PC-3 (cell line): ENCODE measurements at regions not wholly inside any gene's neighbourhood (a gene's known extent, or its start where the extent isn't known, plus 50 kb on each side); places are given as distances from the start of the nearest gene placed in this dataset.

Source experiments
- ATAC-seq: fragments of 200-7000 bp; cut with Tn5 transposase; 2 replicates; pipeline ENCODE4 v1.9.1; 2020; ENCODE audit warnings: mild to moderate bottlenecking, moderate library complexity
- BruUV-seq: library from RNA; stranded (reverse); fragments of 400-500 nt; replicated peaks from 2 replicates; lab custom pipeline; 2021; lab: Mats Ljungman, UMichigan
- CTCF ChIA-PET: fragments of 300-600 bp; sonication (Branson Sonifier 250); formaldehyde crosslinking; loops from one replicate; lab custom pipeline; 2022; ENCODE audit warnings: antibody characterized with exemption; lab: Charles Lee
- POLR2A ChIA-PET: fragments of 300-600 bp; sonication (Branson Sonifier 250); formaldehyde crosslinking; loops from one replicate; lab custom pipeline; 2022; ENCODE audit warnings: antibody characterized with exemption; ENCODE audit not compliant: unreplicated experiment; lab: Charles Lee
- DNase-seq: peaks from one replicate; pipeline ENCODE4 v3.0.0-alpha.2; 2015
- H2AFZ ChIP-seq: fragments of 300-600 bp; sonication (generic); 2 replicates; pipeline ENCODE4 v1.6.0; 2016; ENCODE audit warnings: antibody characterized with exemption, low read length
- H3F3A ChIP-seq: fragments of 300-600 bp; sonication (generic); one replicate; pipeline ENCODE4 v1.6.0; 2017; ENCODE audit warnings: antibody characterized with exemption, low read length, control low read depth, mild to moderate bottlenecking; ENCODE audit not compliant: unreplicated experiment
- H3K27ac ChIP-seq: fragments of 300-600 bp; sonication (generic); 2 replicates; pipeline ENCODE4 v1.5.1; 2016; ENCODE audit warnings: mild to moderate bottlenecking, low read length
- H3K27me3 ChIP-seq: fragments of 300-600 bp; sonication (generic); 2 replicates; pipeline ENCODE4 v1.6.1; 2016; ENCODE audit warnings: low read length, mixed read lengths
- H3K36me3 ChIP-seq: fragments of 300-600 bp; sonication (generic); 2 replicates; pipeline ENCODE4 v1.6.1; 2016; ENCODE audit warnings: low read depth, mixed run types, low read length, mixed read lengths
- H3K4me1 ChIP-seq: fragments of 300-600 bp; sonication (generic); 2 replicates; pipeline ENCODE4 v1.5.1; 2016; ENCODE audit warnings: low read length; ENCODE audit not compliant: insufficient read depth
- H3K4me2 ChIP-seq: fragments of 300-600 bp; sonication (generic); 2 replicates; pipeline ENCODE4 v1.6.0; 2016; ENCODE audit warnings: low read length
- H3K4me3 ChIP-seq: fragments of 300-600 bp; sonication (generic); 2 replicates; pipeline ENCODE4 v1.5.1; 2016; ENCODE audit warnings: mild to moderate bottlenecking, low read length, mixed read lengths
- H3K79me2 ChIP-seq: fragments of 300-600 bp; sonication (generic); 2 replicates; pipeline ENCODE4 v1.6.1; 2017; ENCODE audit warnings: low read length, mixed read lengths
- H3K9ac ChIP-seq: fragments of 300-600 bp; sonication (generic); 2 replicates; pipeline ENCODE4 v1.6.0; 2016; ENCODE audit warnings: mild to moderate bottlenecking, low read length
- H3K9me2 ChIP-seq: fragments of 300-600 bp; sonication (generic); replicated peaks from 2 replicates; pipeline ENCODE4 v1.6.1; 2016; ENCODE audit warnings: mixed run types, low read length, mixed read lengths
- H3K9me3 ChIP-seq: fragments of 300-600 bp; sonication (generic); 2 replicates; pipeline ENCODE4 v1.6.1; 2016; ENCODE audit warnings: low read length, mixed read lengths
- H4K20me1 ChIP-seq: fragments of 300-600 bp; sonication (generic); 2 replicates; pipeline ENCODE4 v1.6.1; 2016; ENCODE audit warnings: low read length, mixed read lengths
- CTCF ChIP-seq: fragments of 300-600 bp; sonication (generic); conservative IDR thresholded peaks from 2 replicates; pipeline ENCODE4 v1.5.1; 2017; ENCODE audit warnings: antibody characterized with exemption, low read depth, mild to moderate bottlenecking, low read length
- EZH2 ChIP-seq: fragments of 300-600 bp; sonication (generic); IDR thresholded peaks from one replicate; pipeline ENCODE4 v1.6.1; 2017; ENCODE audit warnings: antibody characterized with exemption, mild to moderate bottlenecking, low read length; ENCODE audit not compliant: unreplicated experiment
- EZH2phosphoT487 ChIP-seq: fragments of 300-600 bp; sonication (generic); IDR thresholded peaks from 2 replicates; pipeline ENCODE4 v1.6.1; 2018; ENCODE audit warnings: mild to moderate bottlenecking, antibody characterized with exemption, low read length, borderline replicate concordance
- intact Hi-C: fragments of 100-400 bp; cut with micrococcal nuclease; formaldehyde crosslinking; loops from 2 replicates; pipeline ENCODE4 v1.9.0; 2023

GRCh38 chr4:96150466-96150865 is 310.6 kb downstream of the PDHA2 start:
- Histone ChIP-seq H3K4me3 (no peak overlapping the region), H3K27ac (no peak overlapping the region), H3K4me1 (no peaks in the 10 kb centered on the region), H3K27me3 (no peaks in the 10 kb centered on the region), H3K9me3 (no peaks in the 10 kb centered on the region), H4K20me1 (no peaks in the 10 kb centered on the region), H2AFZ (no peak overlapping the region), H3K9me2 (no peaks in the 10 kb centered on the region), H3K9ac (no peak overlapping the region), H3K4me2 (no peak overlapping the region), H3K36me3 (no peaks in the 10 kb centered on the region), H3F3A (no peaks in the 10 kb centered on the region), H3K79me2 (no peaks in the 10 kb centered on the region)
- ATAC-seq (no peak), DNase-seq (no peak)
- no peak for TF ChIP-seq CTCF
- no peak for TF ChIP-seq EZH2
- TF ChIP-seq EZH2phosphoT487: no peak
- POLR2A ChIA-PET: no interaction called here
- no TSS peak for BruUV-seq
- CTCF ChIA-PET: no interaction called here
- intact Hi-C loops: no loop called here

GRCh38 chr4:96152824-96153223 is 312.9 kb downstream of the PDHA2 start:
- no peaks in the 10 kb centered on the region for H3K36me3 ChIP-seq
- no peaks in the 10 kb centered on the region for H3K4me1 ChIP-seq
- no peaks in the 10 kb centered on the region for H3F3A ChIP-seq
- DNase-seq (no peak), ATAC-seq (no peak)
- BruUV-seq: no TSS peak
- H3K9me2 ChIP-seq: no peaks in the 10 kb centered on the region
- H3K4me2 ChIP-seq: no peak overlapping the region
- TF ChIP-seq CTCF (no peak), EZH2phosphoT487 (no peak), EZH2 (no peak)
- H4K20me1 ChIP-seq: no peaks in the 10 kb centered on the region
- intact Hi-C loops: no loop called here
- CTCF ChIA-PET: no interaction called here
- no peak overlapping the region for H3K9ac ChIP-seq
- H3K4me3 ChIP-seq: no peak overlapping the region
- POLR2A ChIA-PET: no interaction called here
- no peaks in the 10 kb centered on the region for H3K27me3 ChIP-seq
- H3K79me2 ChIP-seq: no peaks in the 10 kb centered on the region
- no peak overlapping the region for H2AFZ ChIP-seq
- H3K27ac ChIP-seq: no peak overlapping the region
- H3K9me3 ChIP-seq: no peaks in the 10 kb centered on the region

DNA sequence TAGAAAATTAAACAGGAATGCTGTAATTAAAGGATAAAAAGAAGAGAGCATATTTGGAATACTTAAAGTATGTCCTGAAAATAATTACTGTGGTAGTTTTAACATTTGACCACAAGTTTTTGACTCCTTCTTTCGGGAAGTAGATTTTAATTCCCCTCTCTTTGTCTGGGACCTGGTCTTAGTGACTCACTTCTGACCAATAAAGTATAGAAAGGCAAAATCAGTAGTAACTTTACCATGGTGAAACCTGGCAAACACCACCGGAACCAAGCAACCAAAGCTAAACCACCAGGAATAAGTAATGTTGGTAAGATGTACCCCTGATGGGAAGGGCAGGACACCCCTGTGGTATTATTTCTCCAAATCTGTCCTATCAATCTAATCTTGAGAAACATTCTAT is 314.8 kb downstream of the PDHA2 start:
- no peaks in the 10 kb centered on the region for H3F3A ChIP-seq
- H3K9me2 ChIP-seq: no peaks in the 10 kb centered on the region
- H3K27me3 ChIP-seq: no peaks in the 10 kb centered on the region
- H3K4me2 ChIP-seq: no peak overlapping the region
- ChIA-PET CTCF (no interaction called here), POLR2A (no interaction called here)
- no peaks in the 10 kb centered on the region for H3K36me3 ChIP-seq
- H3K4me3 ChIP-seq: no peak overlapping the region
- no TSS peak for BruUV-seq
- no peak overlapping the region for H2AFZ ChIP-seq
- no peaks in the 10 kb centered on the region for H3K4me1 ChIP-seq
- no peak overlapping the region for H3K9ac ChIP-seq
- DNase-seq (no peak), ATAC-seq (no peak)
- H4K20me1 ChIP-seq: no peaks in the 10 kb centered on the region
- TF ChIP-seq EZH2 (no peak), EZH2phosphoT487 (no peak), CTCF (no peak)
- no peak overlapping the region for H3K27ac ChIP-seq
- H3K79me2 ChIP-seq: no peaks in the 10 kb centered on the region
- H3K9me3 ChIP-seq: no peaks in the 10 kb centered on the region
- intact Hi-C loops: loop anchor here (2.0 kb wide), 1 partner anchor 454 kb away; no protein-coding TSS in a partner anchor
